NCI-H2107 treated with DMSO at 0.1 percent for 48 hours (cell line): ENCODE measurements at regions not wholly inside any gene's neighbourhood (a gene's known extent, or its start where the extent isn't known, plus 50 kb on each side); places are given as distances from the start of the nearest gene placed in this dataset.

Source experiments
- DNase-seq: peaks from one replicate; lab custom pipeline; 2025; ENCODE audit not compliant: unreplicated experiment; lab: John Stamatoyannopoulos, UW

GRCh38 chr13:76226941-76227340 lies 590.8 kb downstream of the LMO7 start:
- DNase-seq = no peak

DNA sequence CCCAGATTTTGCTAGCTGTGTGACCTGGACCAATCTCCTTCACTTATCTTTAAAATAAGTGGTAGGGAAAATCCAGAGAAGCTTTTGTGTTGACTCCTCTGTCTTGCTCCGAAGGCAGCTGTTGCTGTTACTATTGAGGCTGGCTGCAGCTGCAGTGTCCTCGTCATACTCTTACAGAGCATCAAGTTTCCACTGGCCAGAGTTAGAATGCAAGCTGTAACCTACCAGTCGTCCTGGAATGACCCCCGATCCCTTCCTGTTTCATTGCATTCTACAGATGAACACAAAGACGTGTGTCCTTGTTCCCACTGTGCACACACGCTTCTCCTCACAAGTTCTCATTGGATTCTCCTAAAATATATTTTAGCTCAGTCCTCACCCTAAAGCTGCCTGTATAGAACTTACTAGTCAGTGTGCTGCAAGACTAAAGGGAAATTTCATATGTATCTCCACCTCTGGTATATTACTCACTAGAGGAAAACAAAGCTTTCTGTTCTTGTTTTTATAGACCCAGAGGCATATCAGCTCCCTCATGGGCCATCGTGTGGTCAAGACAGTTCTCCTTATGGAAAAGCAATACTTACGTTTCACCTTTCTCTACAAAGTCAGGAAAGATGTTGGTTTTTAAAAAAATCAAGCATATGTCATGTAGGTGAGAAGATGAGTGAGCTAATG lies 589.8 kb downstream of the LMO7 start:
- no peak for DNase-seq

- DNase-seq = no peak
Measured at GRCh38 chr13:76223999-76224398, 587.9 kb downstream of the LMO7 start.

DNA sequence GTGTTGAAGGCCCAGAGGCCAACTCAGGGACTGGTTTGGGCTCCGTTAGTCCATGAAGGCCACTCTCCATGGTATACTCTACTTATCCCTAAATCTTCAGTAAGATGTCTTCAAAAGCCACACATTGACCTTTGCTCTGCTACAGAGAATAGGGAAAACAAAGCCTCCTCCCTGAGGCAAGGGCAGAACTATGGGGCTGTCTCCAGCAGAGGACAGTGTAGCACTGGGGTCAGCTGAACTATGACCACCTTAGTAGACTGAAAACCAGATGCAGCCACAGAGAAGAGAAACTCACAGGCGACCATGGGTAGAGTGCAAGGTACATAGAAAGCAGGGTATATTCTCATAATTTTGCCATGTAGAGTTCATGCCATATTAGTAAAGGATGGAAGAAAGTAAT lies 587.4 kb downstream of the LMO7 start:
- DNase-seq = no peak

- DNase-seq = no peak
Measured at GRCh38 chr13:76222511-76222910, 586.4 kb downstream of the LMO7 start.

DNA sequence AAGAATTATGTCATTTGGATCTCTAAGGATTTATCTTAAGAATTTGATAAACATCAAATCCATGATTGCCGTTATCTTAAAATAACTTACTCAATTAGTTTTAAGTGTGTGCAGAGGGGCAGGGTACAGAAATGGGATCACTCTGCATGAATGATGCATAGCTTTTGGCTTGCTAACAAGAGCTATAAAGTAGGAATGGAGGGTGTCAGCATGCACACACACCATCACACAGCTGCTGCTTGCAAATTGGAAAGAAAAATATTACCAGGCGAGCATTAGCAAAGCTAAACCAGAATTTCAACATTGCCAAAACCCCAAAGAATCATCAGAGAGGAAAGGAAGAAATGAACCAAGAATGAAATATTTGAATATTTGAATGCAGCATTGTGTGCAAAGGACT lies 580.6 kb downstream of the LMO7 start:
- no peak for DNase-seq

GRCh38 chr13:76214001-76214400 lies 577.9 kb downstream of the LMO7 start:
- no peak for DNase-seq

DNA sequence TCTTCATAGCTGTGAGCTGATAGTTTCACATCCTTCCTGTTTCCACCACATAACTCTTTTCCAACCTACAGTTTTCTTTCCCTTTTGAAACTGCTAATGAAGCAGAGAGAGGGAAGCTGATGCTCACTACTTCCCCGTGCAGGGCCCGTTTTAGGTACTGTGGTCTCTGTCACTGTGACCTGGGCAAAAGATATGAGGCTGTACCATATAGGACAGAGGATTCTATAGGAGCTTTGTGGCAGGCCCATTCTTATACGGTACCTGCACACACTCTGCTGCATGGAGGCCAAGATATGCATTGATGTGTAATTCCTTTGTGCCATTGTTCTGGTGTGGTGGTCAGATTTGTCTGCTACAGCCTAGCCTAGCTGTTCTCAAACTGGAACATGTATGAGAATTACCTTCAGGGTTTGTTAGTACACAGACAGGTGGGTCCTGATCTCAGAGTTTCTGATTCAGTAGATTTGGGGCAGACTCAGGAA lies 577.3 kb downstream of the LMO7 start:
- DNase-seq = no peak

- DNase-seq = no peak
Measured at GRCh38 chr13:76210262-76210661, 574.1 kb downstream of the LMO7 start.

DNA sequence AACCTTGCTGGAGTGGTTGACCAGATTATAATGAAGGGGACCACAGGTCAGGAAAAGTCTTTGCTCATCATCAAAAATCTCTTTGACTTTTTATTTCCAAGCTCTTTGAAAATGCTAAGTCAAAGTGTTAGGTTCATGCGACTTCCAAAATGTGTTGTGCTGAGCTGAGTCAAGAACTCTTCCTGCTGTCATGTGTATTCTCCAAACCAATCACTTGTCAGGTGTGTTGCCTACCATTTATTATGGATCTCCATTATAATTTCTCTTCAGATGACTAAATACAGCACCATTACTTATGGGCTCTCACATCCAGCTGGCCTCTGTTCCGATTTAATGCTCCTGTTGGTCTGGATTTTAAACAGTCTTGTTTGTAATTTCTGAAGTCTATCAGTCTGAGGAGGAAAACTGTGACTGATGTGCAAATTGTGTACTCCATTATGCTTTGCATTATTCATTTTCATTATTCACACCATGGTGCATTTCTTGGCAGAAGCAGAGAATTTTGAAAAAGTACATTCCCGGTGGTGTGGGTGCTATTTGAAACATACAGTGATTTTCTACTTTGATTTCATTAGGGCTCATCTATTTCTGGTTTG lies 562.5 kb downstream of the LMO7 start:
- no peak for DNase-seq

- no peak for DNase-seq
Measured at GRCh38 chr13:76189882-76190519, 553.9 kb downstream of the LMO7 start.

DNA sequence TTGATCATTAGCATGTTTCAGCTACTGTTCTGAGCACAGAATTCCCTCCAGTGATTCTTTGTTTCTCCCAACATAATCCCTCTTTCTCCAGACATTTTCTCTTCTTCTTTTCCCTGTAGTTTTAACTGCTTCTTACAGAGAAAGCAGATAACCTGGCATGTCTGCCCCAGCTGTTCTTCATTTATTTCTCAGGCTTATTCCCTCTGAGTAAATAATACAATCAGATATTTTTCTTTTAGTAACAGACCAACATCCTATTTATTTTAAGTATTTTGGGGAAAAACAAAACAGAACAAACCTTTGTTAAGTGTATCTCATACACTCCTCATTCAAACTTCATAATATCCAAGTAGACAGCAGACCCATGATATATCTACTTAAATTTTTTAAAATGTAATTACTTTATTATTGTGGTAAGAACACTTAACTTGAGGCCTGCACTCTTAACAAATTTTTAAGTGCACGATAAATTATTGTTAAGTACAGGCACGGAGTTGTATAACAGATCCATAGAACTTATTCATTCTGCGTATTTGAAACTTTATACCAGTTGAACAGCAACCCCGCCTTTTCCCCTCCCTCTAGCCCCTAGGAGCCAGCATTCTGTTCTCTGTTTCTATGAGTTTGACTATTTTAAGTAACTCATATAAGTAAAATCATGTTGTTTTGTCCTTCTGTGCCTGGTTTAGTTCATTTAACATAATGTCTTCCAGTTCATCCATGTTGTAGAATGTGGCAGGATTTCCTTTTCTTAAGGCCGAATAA lies 540.0 kb downstream of the LMO7 start:
- DNase-seq = no peak

- DNase-seq = no peak
Measured at GRCh38 chr13:76168661-76169060, 532.5 kb downstream of the LMO7 start.

GRCh38 chr13:76164290-76164689 lies 528.2 kb downstream of the LMO7 start:
- no peak for DNase-seq

DNA sequence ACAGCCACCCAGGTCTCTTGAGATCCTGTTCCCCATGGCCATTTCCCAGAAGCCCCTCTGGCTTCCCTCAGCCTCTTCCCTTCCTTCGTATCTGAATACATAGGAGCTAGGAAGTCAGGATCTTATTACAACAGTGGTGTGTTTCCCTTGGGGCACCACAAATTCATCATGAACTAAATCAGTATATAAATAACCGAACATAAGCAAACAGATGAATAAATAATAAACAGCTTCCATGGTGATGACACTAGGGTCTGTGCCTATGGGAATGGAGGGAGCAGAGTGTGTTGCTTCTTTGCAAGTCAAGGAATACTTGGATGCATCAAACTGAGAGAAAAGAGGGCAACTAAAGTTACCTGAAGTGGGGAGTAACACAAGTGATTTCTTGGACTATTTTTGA lies 527.6 kb downstream of the LMO7 start:
- DNase-seq = no peak

DNA sequence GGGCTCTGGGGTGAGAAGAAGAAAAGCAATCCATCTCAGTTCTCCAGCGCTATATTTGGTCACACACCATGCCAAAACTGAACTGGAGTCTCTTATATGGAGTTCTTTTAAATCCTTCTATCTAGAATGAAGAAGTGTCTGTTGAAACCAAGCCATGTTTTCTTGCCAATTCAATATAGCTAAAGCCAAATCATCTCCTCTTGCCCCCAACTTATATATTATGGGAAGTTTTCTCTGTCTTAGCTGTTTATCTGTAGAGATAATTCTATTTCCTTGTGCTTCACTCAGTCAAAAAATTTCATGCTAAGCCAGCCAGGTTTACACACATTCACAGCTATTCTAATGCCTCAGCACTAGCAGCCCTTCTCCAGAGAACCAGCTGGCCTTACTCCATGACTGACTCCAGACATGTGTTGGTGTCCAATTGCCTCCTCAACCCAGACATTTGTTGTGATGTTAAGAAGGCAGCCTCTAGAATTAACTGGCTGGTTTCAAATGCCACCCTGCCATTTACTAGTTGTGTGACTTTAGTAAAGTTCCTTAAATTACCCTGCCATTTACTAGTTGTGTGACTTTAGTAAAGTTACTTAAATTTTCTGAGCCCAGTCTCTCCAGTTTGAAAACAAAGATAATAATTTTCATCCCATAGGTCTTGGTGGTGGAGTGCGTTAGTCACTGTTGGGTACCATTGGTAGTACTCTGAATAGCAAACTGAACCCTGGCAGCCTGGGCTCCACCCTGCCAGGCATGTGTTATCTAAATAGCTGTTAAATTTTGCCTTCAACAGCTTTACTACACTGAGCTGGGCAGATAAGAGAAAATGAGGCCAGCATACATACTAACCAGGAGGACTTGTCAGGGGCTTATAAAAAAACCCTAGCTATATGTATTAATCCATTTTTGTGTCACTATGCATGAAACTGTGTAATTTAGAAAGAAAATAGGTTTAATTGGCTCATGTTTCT lies 525.1 kb downstream of the LMO7 start:
- DNase-seq = no peak

DNA sequence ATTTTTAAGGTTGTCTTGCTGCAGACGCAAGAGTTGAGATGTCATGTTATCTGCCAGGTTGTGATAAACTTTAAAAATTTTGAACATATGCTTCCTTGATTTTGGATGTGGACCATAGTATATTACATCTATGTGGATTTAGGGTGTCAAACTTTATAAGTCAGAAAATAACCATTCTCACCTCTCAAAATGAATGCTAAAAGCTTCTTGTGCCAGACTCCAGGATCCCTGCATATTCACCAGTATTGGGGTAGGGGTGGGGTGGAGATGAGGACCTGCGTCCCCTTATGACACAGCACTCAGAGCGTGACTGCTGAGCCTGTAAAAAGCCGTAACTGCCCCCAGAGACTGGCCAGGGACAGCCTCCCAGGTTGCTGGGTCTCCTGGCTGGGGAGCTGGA lies 524.4 kb downstream of the LMO7 start:
- DNase-seq = no peak

GRCh38 chr13:76157926-76158325 lies 521.8 kb downstream of the LMO7 start:
- no peak for DNase-seq

GRCh38 chr13:76153239-76153638 lies 517.1 kb downstream of the LMO7 start:
- DNase-seq = no peak

DNA sequence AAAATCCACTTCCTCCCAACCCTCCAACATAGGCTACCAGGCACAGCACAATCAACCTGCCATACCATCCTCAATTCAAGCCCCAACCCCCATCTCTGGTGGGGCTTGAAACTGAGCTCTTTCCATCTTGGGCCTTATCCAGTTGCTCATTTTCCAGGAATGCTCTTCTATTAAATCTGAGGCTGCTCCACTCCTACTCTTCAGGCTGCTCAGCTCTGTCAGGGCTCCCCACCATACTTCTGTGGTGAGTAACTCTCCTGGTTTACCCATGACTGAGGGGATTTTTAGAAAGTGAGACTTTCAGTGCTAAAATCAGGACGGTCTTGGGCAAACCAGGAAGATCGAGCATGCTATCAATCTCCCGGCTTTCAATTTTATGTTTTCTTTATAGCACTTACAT lies 512.8 kb downstream of the LMO7 start:
- DNase-seq = no peak

DNA sequence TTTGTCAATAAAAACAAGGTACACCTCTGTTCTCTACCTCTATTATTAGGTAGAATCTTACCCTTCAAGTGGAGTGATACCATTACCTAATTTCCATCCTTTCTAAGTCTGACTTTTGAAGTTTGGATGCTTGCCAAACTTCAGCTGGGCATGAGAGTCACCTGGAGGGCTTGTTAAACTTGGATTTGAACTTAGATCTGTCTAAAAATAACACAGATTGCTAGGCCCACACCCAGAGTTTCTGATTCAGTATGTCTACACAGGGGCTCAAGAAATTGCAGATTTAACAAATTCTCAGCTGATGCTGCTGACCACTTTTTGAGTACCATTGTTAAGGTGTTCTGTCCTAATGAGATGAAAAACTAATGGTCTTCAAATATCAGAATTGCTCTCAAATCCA lies 512.2 kb downstream of the LMO7 start:
- DNase-seq = no peak
